Testis (tissue), 2 donors: ENCODE measurements at regions not wholly inside any gene's neighbourhood (a gene's known extent, or its start where the extent isn't known, plus 50 kb on each side); places are given as distances from the start of the nearest gene placed in this dataset.

Experiments
- CTCF ChIP-seq, 3 experiments: fragments of 450-650 bp in 2 of 3; fragments of 200-600 bp in 1 of 3; sonication (generic) in 1 of 3; IDR thresholded peaks; one replicate each; pipeline ENCODE4 v1.5.1; 2016 to 2019; ENCODE audit warnings: antibody characterized with exemption in 3 of 3, mild to moderate bottlenecking in 2 of 3, moderate library complexity in 1 of 3
- POLR2A ChIP-seq: fragments of 450-650 bp; IDR thresholded peaks from one replicate; pipeline ENCODE4 v1.6.1; 2017; ENCODE audit warnings: antibody characterized with exemption, mild to moderate bottlenecking, moderate library complexity

- TF ChIP-seq POLR2A (no peak), CTCF (IDR thresholded peaks at IDR 0.05) (no peak)
Observed at GRCh38 chr5:159849437-159850083, 66.7 kb upstream of the ADRA1B start.
